HepG2 (cell line): ENCODE measurements at regions not wholly inside any gene's neighbourhood (a gene's known extent, or its start where the extent isn't known, plus 50 kb on each side); places are given as distances from the start of the nearest gene placed in this dataset.

Experiments
- ATAC-seq: fragments of 200-7000 bp; cut with Tn5 transposase; 3 replicates; pipeline ENCODE4 v1.9.1; 2020; ENCODE audit warnings: mild to moderate bottlenecking, moderate library complexity
- BruUV-seq: library from RNA; stranded (reverse); fragments of 400-500 nt; replicated peaks from 2 replicates; lab custom pipeline; 2021; lab: Mats Ljungman, UMichigan
- CTCF ChIA-PET: fragments of 300-600 bp; formaldehyde crosslinking; extraction: SDS; loops from one replicate; lab custom pipeline; 2021; ENCODE audit warnings: low total read pairs, inconsistent platforms, low intra/inter-chr PET ratio; lab: Yijun Ruan, JAX
- POLR2A ChIA-PET: fragments of 350-600 bp; sonication (Branson Sonifier 250); formaldehyde crosslinking; loops from one replicate; lab custom pipeline; 2020; ENCODE audit warnings: antibody characterized with exemption, inconsistent platforms; lab: Yijun Ruan, JAX
- DNase-seq: peaks from one replicate; pipeline ENCODE4 v3.0.0-alpha.2; 2015; ENCODE audit warnings: low spot score
- FAIRE-seq: peaks from 3 replicates; lab custom pipeline; 2011; peaks lifted over from hg19 to GRCh38; lab: Jason Lieb, UNC
- H2AFZ ChIP-seq: one replicate; pipeline ENCODE4 v1.6.1; 2011; ENCODE audit warnings: low read length, inconsistent platforms
- H3K27ac ChIP-seq: fragments of 300-600 bp; 3 replicates; pipeline ENCODE4 v1.8.0; 2011; ENCODE audit warnings: mixed run types, mild to moderate bottlenecking, mixed read lengths, low read length, inconsistent platforms; ENCODE audit not compliant: insufficient read depth; ENCODE audit errors: extremely low read length
- H3K27me3 ChIP-seq, 2 experiments: fragments of 200-600 bp in 1 of 2; 2 replicates in 1 of 2; 3 replicates in 1 of 2; pipeline versions ENCODE4 v1.6.0 to v1.8.0; 2011; ENCODE audit warnings: low read length in 2 of 2, mild to moderate bottlenecking in 2 of 2, moderate library complexity in 2 of 2, inconsistent platforms in 1 of 2; ENCODE audit not compliant: insufficient read depth in 2 of 2, control insufficient read depth in 1 of 2
- H3K36me3 ChIP-seq, 2 experiments: fragments of 200-600 bp in 1 of 2; replicated peaks in 1 of 2; 2 replicates in 1 of 2; 3 replicates in 1 of 2; pipeline versions ENCODE4 v1.5.1 to v1.8.0; 2011; ENCODE audit warnings: low read length in 2 of 2, inconsistent platforms in 1 of 2; ENCODE audit not compliant: insufficient read depth in 2 of 2, control insufficient read depth in 1 of 2
- H3K4me1 ChIP-seq: 2 replicates; pipeline ENCODE4 v1.5.1; 2012; ENCODE audit warnings: low read length, inconsistent platforms; ENCODE audit not compliant: insufficient read depth
- H3K4me2 ChIP-seq: 2 replicates; pipeline ENCODE4 v1.6.0; 2011; ENCODE audit warnings: low read depth, low read length, inconsistent platforms
- H3K4me3 ChIP-seq, 3 experiments: fragments of 200-600 bp in 1 of 3; sonication (generic), shearing (Covaris generic) in 1 of 3; replicated peaks in 1 of 3; 2 replicates each; pipeline ENCODE4 v1.5.1; 2011 to 2016; ENCODE audit warnings: low read length in 3 of 3, inconsistent platforms in 2 of 3, low read depth in 2 of 3, mild to moderate bottlenecking in 2 of 3, control low read depth in 1 of 3, mixed read lengths in 1 of 3; ENCODE audit not compliant: insufficient read depth in 1 of 3
- H3K79me2 ChIP-seq: one replicate; pipeline ENCODE4 v1.6.1; 2011; ENCODE audit warnings: low read length, inconsistent platforms; ENCODE audit not compliant: insufficient read depth
- H3K9ac ChIP-seq: 2 replicates; pipeline ENCODE4 v1.6.0; 2011; ENCODE audit warnings: mild to moderate bottlenecking, low read depth, low read length, inconsistent platforms; ENCODE audit not compliant: insufficient read depth
- H3K9me3 ChIP-seq: 2 replicates; pipeline ENCODE4 v1.5.1; 2012; ENCODE audit warnings: mild to moderate bottlenecking, low read length
- H4K20me1 ChIP-seq: 2 replicates; pipeline ENCODE4 v1.6.0; 2011; ENCODE audit warnings: inconsistent platforms, mild to moderate bottlenecking, low read length, moderate library complexity; ENCODE audit not compliant: insufficient read depth
- ADNP ChIP-seq: sonication (generic); formaldehyde crosslinking; IDR thresholded peaks from 2 replicates; pipeline ENCODE4 v1.4.0; 2020; ENCODE audit warnings: missing genetic modification reagents
- DNMT1 ChIP-seq: sonication (generic); formaldehyde crosslinking; IDR thresholded peaks from 2 replicates; pipeline ENCODE4 v1.5.1; 2020; ENCODE audit warnings: mild to moderate bottlenecking, missing genetic modification reagents
- EEA1 ChIP-seq: sonication (generic); formaldehyde crosslinking; IDR thresholded peaks from 2 replicates; pipeline ENCODE4 v1.5.1; 2020; ENCODE audit warnings: mild to moderate bottlenecking, missing genetic modification reagents, borderline replicate concordance
- ELF1 ChIP-seq: sonication (generic); formaldehyde crosslinking; IDR thresholded peaks from 2 replicates; pipeline ENCODE4 v1.4.0; 2020; ENCODE audit warnings: missing genetic modification reagents
- ELF4 ChIP-seq: sonication (generic); formaldehyde crosslinking; IDR thresholded peaks from 2 replicates; pipeline ENCODE4 v1.5.0; 2020; ENCODE audit warnings: missing genetic modification reagents, mild to moderate bottlenecking, moderate library complexity, borderline replicate concordance
- EZH2 ChIP-seq: conservative IDR thresholded peaks from 2 replicates; pipeline ENCODE4 v1.6.1; 2012; ENCODE audit warnings: mild to moderate bottlenecking, low read depth, low read length, moderate library complexity
- HOXA3 ChIP-seq: sonication (generic); formaldehyde crosslinking; IDR thresholded peaks from 2 replicates; pipeline ENCODE4 v1.5.0; 2020; ENCODE audit warnings: missing genetic modification reagents
- KDM2A ChIP-seq: sonication (generic); formaldehyde crosslinking; IDR thresholded peaks from 2 replicates; pipeline ENCODE4 v1.4.0; 2020; ENCODE audit warnings: low read depth, missing genetic modification reagents, borderline replicate concordance
- MAFG ChIP-seq: sonication (generic); formaldehyde crosslinking; IDR thresholded peaks from 2 replicates; pipeline ENCODE4 v1.5.1; 2020; ENCODE audit warnings: mild to moderate bottlenecking, missing genetic modification reagents
- NFYB ChIP-seq: sonication (generic); formaldehyde crosslinking; IDR thresholded peaks from 2 replicates; pipeline ENCODE4 v1.4.0; 2020; ENCODE audit warnings: missing genetic modification reagents
- PHB2 ChIP-seq: fragments of 450-650 bp; IDR thresholded peaks from 2 replicates; pipeline ENCODE4 v1.6.1; 2018; ENCODE audit not compliant: partially characterized antibody
- POGZ ChIP-seq: sonication (generic); formaldehyde crosslinking; IDR thresholded peaks from 2 replicates; pipeline ENCODE4 v1.4.0; 2020; ENCODE audit warnings: mild to moderate bottlenecking, missing genetic modification reagents
- POLR2G ChIP-seq: fragments of 200-400 bp; formaldehyde crosslinking; IDR thresholded peaks from 2 replicates; pipeline ENCODE4 v1.6.1; 2018; ENCODE audit warnings: mild to moderate bottlenecking, low read depth, low read length, moderate library complexity
- RELA ChIP-seq: sonication (generic); formaldehyde crosslinking; IDR thresholded peaks from 2 replicates; pipeline ENCODE4 v1.4.0; 2020; ENCODE audit warnings: missing genetic modification reagents
- REST ChIP-seq, 2 experiments: IDR thresholded peaks; 2 replicates each; pipeline ENCODE4 v1.6.1; 2011 to 2012; ENCODE audit warnings: low read length in 2 of 2, borderline replicate concordance in 1 of 2, low read depth in 1 of 2, mild to moderate bottlenecking in 1 of 2, moderate library complexity in 1 of 2
- ZFP82 ChIP-seq: sonication (generic); formaldehyde crosslinking; IDR thresholded peaks from 2 replicates; pipeline ENCODE4 v1.5.1; 2020; ENCODE audit warnings: mild to moderate bottlenecking, missing genetic modification reagents, borderline replicate concordance
- ZNF619 ChIP-seq: sonication (generic); formaldehyde crosslinking; IDR thresholded peaks from 2 replicates; pipeline ENCODE4 v1.4.0; 2020; ENCODE audit warnings: mild to moderate bottlenecking, missing genetic modification reagents
- ZNF724P ChIP-seq: sonication (generic); formaldehyde crosslinking; IDR thresholded peaks from 2 replicates; pipeline ENCODE4 v1.8.0; 2022; ENCODE audit warnings: missing genetic modification reagents, borderline replicate concordance
- ZNF775 ChIP-seq: sonication (generic); formaldehyde crosslinking; IDR thresholded peaks from 2 replicates; pipeline ENCODE4 v1.4.0; 2020; ENCODE audit warnings: missing genetic modification reagents, mild to moderate bottlenecking, moderate library complexity, borderline replicate concordance
- ZNF780A ChIP-seq: sonication (generic); formaldehyde crosslinking; IDR thresholded peaks from 2 replicates; pipeline ENCODE4 v1.8.0; 2022; ENCODE audit warnings: mild to moderate bottlenecking, missing genetic modification reagents, moderate library complexity
- WGBS: methylation state at CpG from one replicate; pipeline ENCODE4 v1.1.6; 2017; ENCODE audit warnings: low lambda C conversion rate; 5-methylcytosine and 5-hydroxymethylcytosine counted together
- in situ Hi-C: cut with HindIII; loops from 2 replicates; pipeline ENCODE4 v1.10.0; 2017; ENCODE audit warnings: low pct_unique_long_range_greater_than_20kb; ENCODE audit not compliant: extremely low pct_ligation_motif_present
- intact Hi-C: fragments of 100-400 bp; cut with micrococcal nuclease; formaldehyde crosslinking; loops from one replicate; pipeline ENCODE4 v1.10.0; 2022; ENCODE audit not compliant: unreplicated experiment

GRCh38 chr10:44519361-44519760 is 134.5 kb upstream of the CXCL12 start:
- H4K20me1 ChIP-seq = no peaks in the 10 kb centered on the region
- H3K9me3 ChIP-seq = no peaks in the 10 kb centered on the region
- CTCF ChIA-PET = no interaction called here
- 0% methylated on average over 2 of the region's 2 CpGs for WGBS
- H3K4me3 ChIP-seq = no peak overlapping the region
- no peak overlapping the region for H3K9ac ChIP-seq
- TF ChIP-seq HOXA3 (CRISPR knock-in tag) (no peak), ZNF724P (CRISPR knock-in tag) (no peak), NFYB (no peak), POGZ (CRISPR knock-in tag) (no peak), ZNF780A (no peak), DNMT1 (CRISPR knock-in tag) (no peak), ZNF619 (no peak), MAFG (CRISPR knock-in tag) (no peak), RELA (CRISPR knock-in tag) (no peak), ZNF775 (CRISPR knock-in tag) (no peak)
- H3K27me3 ChIP-seq = no peaks in the 10 kb centered on the region
- no peak overlapping the region for H2AFZ ChIP-seq
- H3K4me1 ChIP-seq = no peaks in the 10 kb centered on the region
- intact Hi-C loops = no loop called here
- H3K36me3 ChIP-seq = no peaks in the 10 kb centered on the region
- H3K4me2 ChIP-seq = no peak overlapping the region
- H3K79me2 ChIP-seq = no peaks in the 10 kb centered on the region
- FAIRE-seq (no peak), DNase-seq (no peak), ATAC-seq (no peak)
- POLR2A ChIA-PET = no interaction called here
- in situ Hi-C loops = no loop called here
- BruUV-seq = no TSS peak
- H3K27ac ChIP-seq = no peak overlapping the region

GRCh38 chr10:44520651-44521050 is 135.8 kb upstream of the CXCL12 start:
- WGBS = 0% methylated on average over 2 of the region's 2 CpGs
- Histone ChIP-seq H2AFZ (no peak overlapping the region), H3K9ac (no peak overlapping the region), H3K4me2 (no peak overlapping the region), H3K9me3 (no peaks in the 10 kb centered on the region), H3K4me3 (no peak overlapping the region), H3K79me2 (no peaks in the 10 kb centered on the region), H3K36me3 (no peaks in the 10 kb centered on the region), H3K27ac (no peak overlapping the region), H4K20me1 (no peaks in the 10 kb centered on the region), H3K4me1 (no peaks in the 10 kb centered on the region), H3K27me3 (no peaks in the 10 kb centered on the region)
- intact Hi-C loops (no loop called here), in situ Hi-C loops (no loop called here)
- DNase-seq (no peak), FAIRE-seq (no peak), ATAC-seq (no peak)
- BruUV-seq = no TSS peak
- CTCF ChIA-PET = no interaction called here
- POLR2A ChIA-PET = no interaction called here
- no peak for TF ChIP-seq REST (IDR thresholded peaks at IDR 0.05; ENCODE audit: borderline replicate concordance in 1 of 2, low read depth in 1 of 2, low read length in 2 of 2)
- no peak for TF ChIP-seq ZFP82 (CRISPR knock-in tag)
- TF ChIP-seq EEA1 = no peak
- no peak for TF ChIP-seq ELF4 (CRISPR knock-in tag)
- TF ChIP-seq ADNP = no peak
- TF ChIP-seq KDM2A (CRISPR knock-in tag) = no peak
- no peak for TF ChIP-seq EZH2
- no peak for TF ChIP-seq ELF1 (CRISPR knock-in tag)
- TF ChIP-seq POLR2G = no peak
- TF ChIP-seq PHB2 = no peak
